ENCODE measurements at regions not wholly inside any gene's neighbourhood (a gene's known extent, or its start where the extent isn't known, plus 50 kb on each side); places are given as distances from the start of the nearest gene placed in this dataset.

DNA sequence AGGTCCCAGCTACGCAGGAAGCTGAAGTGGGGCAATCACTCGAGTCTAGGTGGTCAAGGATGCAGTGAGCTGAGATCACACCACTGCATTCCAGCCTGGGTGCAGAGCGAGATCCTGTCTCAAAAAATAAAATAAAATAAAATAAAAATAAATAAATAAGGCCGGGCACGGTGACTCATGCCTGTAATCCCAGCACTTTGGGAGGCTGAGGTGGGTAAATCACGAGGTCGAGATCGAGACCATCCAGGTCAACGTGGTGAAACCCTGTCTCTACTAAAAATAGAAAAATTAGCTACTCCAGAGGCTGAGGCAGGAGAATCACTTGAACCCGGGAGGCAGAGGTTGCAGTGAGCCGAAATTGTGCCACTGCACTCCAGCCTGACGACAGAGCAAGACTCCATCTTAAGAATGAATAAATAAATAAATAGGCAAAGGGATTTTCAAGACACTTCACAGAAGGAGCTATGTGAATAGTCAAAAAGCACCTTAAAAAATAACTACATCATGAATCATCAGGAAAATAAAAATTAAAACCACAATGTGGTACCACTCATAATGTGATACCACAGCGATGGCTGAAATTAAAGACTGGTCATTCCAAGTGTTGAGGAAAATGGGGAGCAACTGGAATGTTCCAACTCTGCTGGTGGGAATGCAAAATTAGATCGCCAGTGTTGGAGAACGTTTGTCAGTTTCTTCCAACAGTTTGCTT, 92.9 kb upstream of the TBX3 start:
- no peak for DNase-seq

- no peak for DNase-seq
These were observed 90.7 kb upstream of the TBX3 start for GRCh38 chr12:114774699-114775098.

DNA sequence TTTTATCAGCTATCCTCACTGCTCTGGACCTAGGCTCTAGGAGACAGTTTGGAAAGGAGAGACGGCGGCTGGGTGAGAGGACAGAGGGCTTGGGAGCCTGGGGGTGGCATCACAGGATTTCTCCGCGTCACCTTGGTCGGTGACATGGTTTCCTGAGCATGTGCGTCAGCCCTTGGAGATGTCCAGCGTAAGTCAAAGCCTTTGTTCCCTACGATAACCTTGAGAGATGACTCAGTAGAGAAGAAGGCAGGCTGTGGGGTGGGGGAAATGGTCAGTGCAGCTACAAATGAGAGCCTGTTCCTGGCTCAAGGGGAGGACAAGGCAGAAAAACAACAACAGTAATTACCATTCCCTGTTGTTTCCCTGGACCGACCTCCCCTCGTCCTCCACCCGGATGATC, 90.2 kb upstream of the TBX3 start:
- no peak for DNase-seq

- DNase-seq: no peak
These were observed 86.3 kb upstream of the TBX3 start for GRCh38 chr12:114770323-114770722.

DNA sequence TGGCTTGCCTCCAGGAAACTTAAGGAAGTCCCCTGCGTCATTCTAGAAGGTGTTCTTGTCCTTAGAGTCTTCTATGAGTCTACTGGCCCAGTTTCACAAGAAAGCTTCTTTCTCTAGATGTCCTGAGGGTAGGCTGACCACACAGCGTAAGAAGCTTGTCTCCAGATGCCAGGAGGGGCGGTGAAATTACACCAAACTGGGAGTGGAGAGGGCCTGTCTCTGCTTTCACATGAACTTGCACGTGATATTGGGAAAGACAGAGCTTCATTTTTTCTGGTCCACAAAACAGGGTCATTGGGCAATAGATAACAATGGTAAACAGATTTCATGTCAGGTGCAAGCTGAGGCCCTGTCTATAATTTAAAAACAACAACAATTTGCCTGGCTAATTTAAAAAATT, 85.7 kb upstream of the TBX3 start:
- no peak for DNase-seq

DNA sequence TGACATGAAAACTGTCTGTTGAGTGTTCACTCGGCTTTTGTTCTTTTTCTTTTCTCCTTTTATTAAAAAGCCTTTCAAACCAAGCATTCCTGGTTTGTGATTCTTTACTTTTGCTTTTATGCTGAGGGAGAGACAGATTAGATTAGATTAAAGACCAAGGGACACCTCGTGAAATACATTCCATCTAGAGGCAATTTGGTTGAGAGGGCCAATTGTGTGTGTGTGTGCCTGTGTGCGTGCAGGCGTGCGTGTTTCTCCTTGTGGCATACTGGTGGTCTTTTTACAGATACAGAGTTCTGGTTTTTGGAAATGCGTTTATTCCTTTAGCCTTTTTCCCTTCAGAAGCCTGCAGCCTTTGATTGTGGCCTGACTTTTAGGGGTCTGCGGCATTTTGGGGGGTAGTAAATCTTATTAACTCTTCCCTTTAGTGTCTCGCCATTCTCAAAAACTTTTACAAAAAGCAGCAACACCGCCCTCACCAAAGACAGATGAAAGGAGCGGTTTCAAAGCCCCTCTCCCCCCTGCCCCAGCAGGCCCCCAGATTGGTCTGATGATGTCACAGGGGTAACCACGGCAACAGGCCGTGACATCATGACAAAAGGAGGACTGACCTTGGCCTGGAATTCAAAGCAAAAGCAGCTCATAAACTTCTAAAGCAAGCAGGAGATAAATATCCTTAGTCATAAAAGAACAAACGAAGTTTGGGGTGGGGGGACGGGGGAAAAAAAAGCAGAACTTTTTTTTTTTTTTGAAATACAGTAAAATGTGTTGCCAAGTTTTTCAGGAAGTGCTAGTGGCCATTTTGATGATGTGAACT, 84.1 kb upstream of the TBX3 start:
- peak; percentile 22 for DNase-seq

DNA sequence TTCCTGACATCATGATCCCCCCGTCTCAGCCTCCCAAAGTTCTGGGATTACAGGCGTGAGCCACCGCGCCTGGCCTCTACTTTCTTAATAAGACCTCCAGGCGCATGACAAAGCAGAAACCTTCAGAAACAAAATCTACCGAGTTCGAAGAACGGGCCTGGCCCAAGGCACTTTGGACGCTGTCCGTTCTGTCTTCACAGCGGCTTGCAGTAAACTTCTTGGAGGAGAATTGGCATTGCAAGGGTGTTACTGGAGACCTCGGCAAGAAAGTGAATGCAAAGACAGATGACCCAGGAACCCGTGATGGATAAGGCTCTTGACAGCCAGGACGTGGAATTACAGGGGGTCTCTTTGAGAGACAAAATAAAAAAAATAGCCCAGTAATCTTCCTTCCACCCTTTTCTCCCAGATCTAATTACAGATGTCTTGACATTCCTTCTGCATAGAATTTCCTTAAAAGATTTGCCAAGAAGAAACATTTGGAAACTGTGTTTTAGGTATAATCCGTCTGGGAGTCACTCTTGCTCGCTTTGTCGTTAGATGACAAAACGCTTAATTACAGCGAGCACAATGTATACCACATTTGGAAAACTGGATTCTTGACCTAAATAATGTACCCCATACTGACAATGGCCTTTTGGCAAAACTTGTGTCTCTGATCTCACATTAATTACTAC, 83.2 kb upstream of the TBX3 start:
- no peak for DNase-seq

DNA sequence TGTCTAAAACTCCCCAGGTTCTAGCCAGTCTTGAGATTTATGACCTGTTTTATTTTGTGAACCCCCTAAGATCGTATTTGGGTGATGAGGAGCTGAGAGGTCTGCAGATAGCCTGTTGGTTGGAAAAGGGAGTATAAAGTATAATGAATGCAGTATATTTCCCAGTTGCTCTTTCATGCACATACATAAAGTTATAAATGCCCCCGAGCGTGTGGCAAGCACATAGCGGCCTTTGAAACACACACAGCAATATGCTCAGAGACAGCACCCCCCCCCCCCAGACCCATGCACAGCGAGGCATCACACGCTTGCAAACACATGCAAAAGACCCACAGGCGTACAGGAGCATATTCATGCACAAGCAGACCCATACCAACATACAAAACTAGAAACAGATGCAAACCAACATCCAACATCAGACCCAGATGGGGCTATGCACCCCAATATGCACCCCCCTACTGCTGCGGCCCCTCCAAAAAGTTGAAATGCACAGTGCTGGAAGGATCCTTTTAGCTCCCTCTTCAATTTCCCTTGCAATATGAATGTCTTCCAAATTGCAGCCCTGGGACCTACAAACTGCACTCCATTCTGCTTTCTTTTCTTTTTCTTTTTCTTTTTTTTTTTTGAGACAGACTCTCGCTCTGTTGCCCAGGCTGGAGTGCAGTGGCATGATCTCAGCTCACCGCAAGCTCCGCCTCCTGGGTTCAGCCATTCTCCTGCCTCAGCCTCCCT, 82.2 kb upstream of the TBX3 start:
- DNase-seq: no peak

DNA sequence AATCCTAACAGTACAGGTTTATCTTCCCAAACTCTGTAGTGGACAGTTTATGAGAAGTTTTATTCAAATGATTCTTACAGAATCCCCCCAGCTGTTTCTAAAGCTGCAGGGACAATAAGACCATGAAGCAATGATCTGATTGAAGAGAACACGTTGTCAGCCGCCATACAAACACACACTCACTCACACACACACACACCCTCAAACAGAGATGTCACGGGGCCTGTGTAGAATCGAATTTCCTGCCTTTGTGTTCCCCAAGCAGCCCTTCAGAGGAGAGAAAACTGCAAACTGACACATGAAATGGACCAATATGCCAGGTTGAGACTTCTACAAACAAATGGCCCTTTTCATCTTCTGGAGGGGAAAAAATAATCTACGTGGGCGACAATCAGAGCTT, 80.5 kb upstream of the TBX3 start:
- no peak for DNase-seq

GRCh38 chr12:114762490-114763110, 78.6 kb upstream of the TBX3 start:
- DNase-seq: peak; percentile 51

GRCh38 chr12:114760151-114760877, 76.3 kb upstream of the TBX3 start:
- no peak for DNase-seq

DNA sequence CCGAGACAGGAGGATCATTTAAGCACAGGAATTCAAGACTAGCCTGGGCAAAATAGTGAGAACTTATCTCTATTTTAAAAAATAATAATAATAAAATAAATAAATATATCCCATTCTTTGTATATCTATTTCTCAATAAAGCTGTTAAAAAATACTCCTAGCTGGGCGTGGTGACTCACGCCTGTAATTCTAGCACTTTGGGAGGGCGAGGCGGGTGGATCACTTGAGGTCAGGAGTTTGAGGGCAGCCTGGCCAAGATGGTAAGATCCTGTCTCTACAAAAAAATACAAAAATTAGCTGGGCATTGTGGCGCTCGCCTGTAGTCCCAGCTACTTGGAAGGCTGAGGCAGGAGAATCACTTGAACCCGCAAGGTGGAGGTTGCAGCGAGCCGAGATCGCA, 75.7 kb upstream of the TBX3 start:
- DNase-seq: no peak

- no peak for DNase-seq
These were observed 73.8 kb upstream of the TBX3 start for GRCh38 chr12:114757684-114758325.

- DNase-seq: no peak
These were observed 68.2 kb upstream of the TBX3 start for GRCh38 chr12:114752217-114752616.

- DNase-seq: no peak
These were observed 67.7 kb upstream of the TBX3 start for GRCh38 chr12:114751712-114752111.

DNA sequence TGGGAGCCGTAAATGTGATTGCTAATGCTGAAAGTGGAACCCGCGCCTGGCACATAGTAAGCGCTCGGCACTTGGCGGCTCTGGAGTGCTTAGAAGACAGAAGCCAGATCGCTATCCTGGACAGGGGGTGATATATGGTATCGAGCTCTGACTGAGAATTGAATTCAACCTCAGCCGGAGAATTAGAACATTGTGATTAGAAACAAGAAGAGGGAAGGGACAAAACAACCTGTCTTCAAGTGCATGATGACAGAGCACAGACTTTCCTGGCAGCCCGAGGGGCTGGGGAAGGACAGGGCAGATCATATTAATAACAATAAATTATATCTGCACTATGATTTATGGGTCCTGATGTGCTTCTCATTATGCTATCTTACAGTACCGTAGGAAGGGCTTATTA, 66.9 kb upstream of the TBX3 start:
- DNase-seq: no peak

DNA sequence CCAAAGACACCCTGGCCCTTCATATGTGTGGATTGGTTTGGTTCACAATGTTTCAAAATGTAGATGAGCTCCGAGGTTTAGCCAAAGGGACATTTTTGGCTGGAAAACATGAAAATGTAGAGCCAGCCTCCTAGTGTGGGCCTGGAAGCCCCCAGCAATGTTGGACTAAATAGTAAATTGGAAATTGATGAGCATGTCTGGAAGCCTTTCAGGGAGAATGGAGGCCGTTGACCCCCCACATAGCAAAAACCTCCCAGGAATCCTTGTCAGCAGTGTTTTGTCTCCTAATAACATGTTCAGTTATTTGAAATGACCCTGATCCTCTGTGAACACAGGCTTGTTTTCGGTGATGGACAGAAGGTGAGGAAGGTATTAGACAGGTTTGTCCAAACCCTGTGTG, 65.1 kb upstream of the TBX3 start:
- no peak for DNase-seq

DNA sequence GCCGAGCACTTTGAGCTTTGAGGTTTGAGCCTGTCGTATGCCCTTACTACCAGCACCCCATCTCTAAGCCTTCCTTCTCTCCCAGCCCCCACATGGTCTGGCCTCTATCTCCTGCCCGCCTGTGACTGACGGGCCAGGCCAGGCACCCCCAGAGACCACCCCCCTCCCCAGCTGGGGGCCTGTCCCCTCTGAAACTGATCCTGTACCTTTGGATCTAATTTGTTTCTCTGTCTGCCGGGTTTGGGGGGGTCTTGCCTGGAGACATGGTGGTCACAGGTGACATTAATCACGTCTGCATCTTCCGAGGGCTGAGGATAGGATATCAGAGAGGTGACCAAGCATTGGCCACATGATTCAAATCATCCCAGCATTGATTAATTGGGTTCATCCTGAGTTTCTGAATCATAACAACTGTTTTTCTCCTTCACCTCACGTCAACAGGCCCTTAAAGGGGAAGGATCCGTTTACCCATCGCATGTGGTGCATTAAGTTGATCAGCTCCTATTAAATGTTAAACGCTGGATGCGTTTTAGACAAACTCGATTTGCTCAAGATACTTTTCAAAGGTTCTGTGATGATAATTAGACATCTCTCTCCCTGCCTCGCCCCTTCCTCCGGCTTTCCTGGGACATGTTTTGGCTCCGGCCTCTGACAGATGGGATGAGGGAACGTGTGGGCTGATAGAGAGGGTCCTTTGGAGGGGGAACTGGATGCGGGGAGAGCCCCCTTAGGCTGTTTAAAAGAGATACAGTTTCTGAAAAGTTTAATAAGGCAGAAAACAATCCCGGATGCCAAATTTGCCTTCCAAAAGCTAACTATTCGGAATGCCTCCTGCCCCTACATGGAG, 63.3 kb upstream of the TBX3 start:
- DNase-seq: no peak

GRCh38 chr12:114746297-114747011, 62.5 kb upstream of the TBX3 start:
- no peak for DNase-seq

- DNase-seq: no peak
These were observed 60.7 kb upstream of the TBX3 start for GRCh38 chr12:114744691-114745090.

All from CD4-positive, alpha-beta T cell treated with Interferon gamma for 1 hour (primary cell).